ENCODE measurements at regions not wholly inside any gene's neighbourhood (a gene's known extent, or its start where the extent isn't known, plus 50 kb on each side); places are given as distances from the start of the nearest gene placed in this dataset.

GRCh38 chr7:136527554-136527953 lies 340.9 kb upstream of the CHRM2 start:
- TF ChIP-seq CTCF (IDR thresholded peaks at IDR 0.05) (no peak), POLR2AphosphoS5 (IDR thresholded peaks at IDR 0.05) (no peak), POLR2A (IDR thresholded peaks at IDR 0.05) (no peak)

Data from sigmoid colon (tissue), 4 donors.